HepG2 (cell line): ENCODE measurements at regions not wholly inside any gene's neighbourhood (a gene's known extent, or its start where the extent isn't known, plus 50 kb on each side); places are given as distances from the start of the nearest gene placed in this dataset.

ENCODE experiments used
- ATAC-seq: fragments of 200-7000 bp; cut with Tn5 transposase; 3 replicates; pipeline ENCODE4 v1.9.1; 2020; ENCODE audit warnings: mild to moderate bottlenecking, moderate library complexity
- BruUV-seq: library from RNA; stranded (reverse); fragments of 400-500 nt; replicated peaks from 2 replicates; lab custom pipeline; 2021; lab: Mats Ljungman, UMichigan
- CTCF ChIA-PET: fragments of 300-600 bp; formaldehyde crosslinking; extraction: SDS; loops from one replicate; lab custom pipeline; 2021; ENCODE audit warnings: low total read pairs, inconsistent platforms, low intra/inter-chr PET ratio; lab: Yijun Ruan, JAX
- POLR2A ChIA-PET: fragments of 350-600 bp; sonication (Branson Sonifier 250); formaldehyde crosslinking; loops from one replicate; lab custom pipeline; 2020; ENCODE audit warnings: antibody characterized with exemption, inconsistent platforms; lab: Yijun Ruan, JAX
- DNase-seq: peaks from one replicate; pipeline ENCODE4 v3.0.0-alpha.2; 2015; ENCODE audit warnings: low spot score
- FAIRE-seq: peaks from 3 replicates; lab custom pipeline; 2011; peaks lifted over from hg19 to GRCh38; lab: Jason Lieb, UNC
- H2AFZ ChIP-seq: one replicate; pipeline ENCODE4 v1.6.1; 2011; ENCODE audit warnings: low read length, inconsistent platforms
- H3K27ac ChIP-seq: fragments of 300-600 bp; 3 replicates; pipeline ENCODE4 v1.8.0; 2011; ENCODE audit warnings: mixed run types, mild to moderate bottlenecking, mixed read lengths, low read length, inconsistent platforms; ENCODE audit not compliant: insufficient read depth; ENCODE audit errors: extremely low read length
- H3K27me3 ChIP-seq, 2 experiments: fragments of 200-600 bp in 1 of 2; 2 replicates in 1 of 2; 3 replicates in 1 of 2; pipeline versions ENCODE4 v1.6.0 to v1.8.0; 2011; ENCODE audit warnings: low read length in 2 of 2, mild to moderate bottlenecking in 2 of 2, moderate library complexity in 2 of 2, inconsistent platforms in 1 of 2; ENCODE audit not compliant: insufficient read depth in 2 of 2, control insufficient read depth in 1 of 2
- H3K36me3 ChIP-seq, 2 experiments: fragments of 200-600 bp in 1 of 2; replicated peaks in 1 of 2; 2 replicates in 1 of 2; 3 replicates in 1 of 2; pipeline versions ENCODE4 v1.5.1 to v1.8.0; 2011; ENCODE audit warnings: low read length in 2 of 2, inconsistent platforms in 1 of 2; ENCODE audit not compliant: insufficient read depth in 2 of 2, control insufficient read depth in 1 of 2
- H3K4me1 ChIP-seq: 2 replicates; pipeline ENCODE4 v1.5.1; 2012; ENCODE audit warnings: low read length, inconsistent platforms; ENCODE audit not compliant: insufficient read depth
- H3K4me2 ChIP-seq: 2 replicates; pipeline ENCODE4 v1.6.0; 2011; ENCODE audit warnings: low read depth, low read length, inconsistent platforms
- H3K4me3 ChIP-seq, 3 experiments: fragments of 200-600 bp in 1 of 3; sonication (generic), shearing (Covaris generic) in 1 of 3; replicated peaks in 1 of 3; 2 replicates each; pipeline ENCODE4 v1.5.1; 2011 to 2016; ENCODE audit warnings: low read length in 3 of 3, inconsistent platforms in 2 of 3, low read depth in 2 of 3, mild to moderate bottlenecking in 2 of 3, control low read depth in 1 of 3, mixed read lengths in 1 of 3; ENCODE audit not compliant: insufficient read depth in 1 of 3
- H3K79me2 ChIP-seq: one replicate; pipeline ENCODE4 v1.6.1; 2011; ENCODE audit warnings: low read length, inconsistent platforms; ENCODE audit not compliant: insufficient read depth
- H3K9ac ChIP-seq: 2 replicates; pipeline ENCODE4 v1.6.0; 2011; ENCODE audit warnings: mild to moderate bottlenecking, low read depth, low read length, inconsistent platforms; ENCODE audit not compliant: insufficient read depth
- H3K9me3 ChIP-seq: 2 replicates; pipeline ENCODE4 v1.5.1; 2012; ENCODE audit warnings: mild to moderate bottlenecking, low read length
- H4K20me1 ChIP-seq: 2 replicates; pipeline ENCODE4 v1.6.0; 2011; ENCODE audit warnings: inconsistent platforms, mild to moderate bottlenecking, low read length, moderate library complexity; ENCODE audit not compliant: insufficient read depth
- BATF2 ChIP-seq: sonication (generic); formaldehyde crosslinking; IDR thresholded peaks from 2 replicates; pipeline ENCODE4 v1.8.0; 2022; ENCODE audit warnings: mild to moderate bottlenecking, missing genetic modification reagents, moderate library complexity
- ZNF143 ChIP-seq: sonication (generic); formaldehyde crosslinking; IDR thresholded peaks from 2 replicates; pipeline ENCODE4 v1.4.0; 2020; ENCODE audit warnings: missing genetic modification reagents
- ZNF180 ChIP-seq: sonication (generic); formaldehyde crosslinking; IDR thresholded peaks from 2 replicates; pipeline ENCODE4 v1.4.0; 2020; ENCODE audit warnings: low read depth, missing genetic modification reagents, borderline replicate concordance
- WGBS: methylation state at CpG from one replicate; pipeline ENCODE4 v1.1.6; 2017; ENCODE audit warnings: low lambda C conversion rate; 5-methylcytosine and 5-hydroxymethylcytosine counted together
- in situ Hi-C: cut with HindIII; loops from 2 replicates; pipeline ENCODE4 v1.10.0; 2017; ENCODE audit warnings: low pct_unique_long_range_greater_than_20kb; ENCODE audit not compliant: extremely low pct_ligation_motif_present
- intact Hi-C: fragments of 100-400 bp; cut with micrococcal nuclease; formaldehyde crosslinking; loops from one replicate; pipeline ENCODE4 v1.10.0; 2022; ENCODE audit not compliant: unreplicated experiment

- in situ Hi-C loops, result no loop called here
- no peak for DNase-seq
- no peak overlapping the region for H3K4me3 ChIP-seq
- CTCF ChIA-PET, result no interaction called here
- no peaks in the 10 kb centered on the region for H3K9me3 ChIP-seq
- H3K27ac ChIP-seq, result no peak overlapping the region
- no peak overlapping the region for H3K9ac ChIP-seq
- ATAC-seq, result no peak
- H2AFZ ChIP-seq, result no peak overlapping the region
- FAIRE-seq, result no peak
- WGBS, result 10% methylated on average over 3 of the region's 3 CpGs
- H3K36me3 ChIP-seq, result no peaks in the 10 kb centered on the region
- TF ChIP-seq ZNF180 (CRISPR knock-in tag) (no peak), ZNF143 (CRISPR knock-in tag) (no peak)
- POLR2A ChIA-PET, result no interaction called here
- H3K27me3 ChIP-seq, result no peaks in the 10 kb centered on the region; a peak in 1 of 5 replicates
- H3K79me2 ChIP-seq, result no peaks in the 10 kb centered on the region
- no TSS peak for BruUV-seq
- no peaks in the 10 kb centered on the region for H4K20me1 ChIP-seq
- H3K4me2 ChIP-seq, result no peak overlapping the region
- intact Hi-C loops, result no loop called here
- H3K4me1 ChIP-seq, result no peaks in the 10 kb centered on the region
These were observed 131.8 kb upstream of the MCTP2 start for GRCh38 chr15:94099574-94099960.

GRCh38 chr15:94098921-94099573, 132.3 kb upstream of the MCTP2 start:
- no peaks in the 10 kb centered on the region for H3K4me1 ChIP-seq
- H3K27ac ChIP-seq, result no peak overlapping the region
- no peak overlapping the region for H2AFZ ChIP-seq
- no peaks in the 10 kb centered on the region; a peak in 1 of 5 replicates for H3K27me3 ChIP-seq
- TF ChIP-seq BATF2 (CRISPR knock-in tag), result no peak
- H3K9me3 ChIP-seq, result no peaks in the 10 kb centered on the region
- FAIRE-seq (no peak), ATAC-seq (no peak), DNase-seq (no peak)
- no peaks in the 10 kb centered on the region for H4K20me1 ChIP-seq
- no peak overlapping the region for H3K4me2 ChIP-seq
- ChIA-PET POLR2A (no interaction called here), CTCF (no interaction called here)
- intact Hi-C loops, result no loop called here
- no peak overlapping the region for H3K9ac ChIP-seq
- in situ Hi-C loops, result no loop called here
- H3K79me2 ChIP-seq, result no peaks in the 10 kb centered on the region
- no peak overlapping the region for H3K4me3 ChIP-seq
- H3K36me3 ChIP-seq, result no peaks in the 10 kb centered on the region
- 2% methylated on average over 5 of the region's 5 CpGs for WGBS
- BruUV-seq, result no TSS peak
